H1 (cell line): ENCODE measurements at regions not wholly inside any gene's neighbourhood (a gene's known extent, or its start where the extent isn't known, plus 50 kb on each side); places are given as distances from the start of the nearest gene placed in this dataset.

Experiments used
- EGR1 ChIP-seq: IDR thresholded peaks from 2 replicates; pipeline ENCODE4 v1.6.1; 2011; ENCODE audit warnings: low read depth, low read length, borderline replicate concordance
- GABPA ChIP-seq: IDR thresholded peaks from 2 replicates; pipeline ENCODE4 v1.6.1; 2011; ENCODE audit warnings: mild to moderate bottlenecking, low read length, moderate library complexity, borderline replicate concordance; ENCODE audit not compliant: insufficient read depth
- KDM5A ChIP-seq: fragments of 200-600 bp; IDR thresholded peaks from 2 replicates; pipeline ENCODE4 v1.7.1; 2012; ENCODE audit warnings: mild to moderate bottlenecking, low read length, inconsistent platforms, mixed read lengths

DNA sequence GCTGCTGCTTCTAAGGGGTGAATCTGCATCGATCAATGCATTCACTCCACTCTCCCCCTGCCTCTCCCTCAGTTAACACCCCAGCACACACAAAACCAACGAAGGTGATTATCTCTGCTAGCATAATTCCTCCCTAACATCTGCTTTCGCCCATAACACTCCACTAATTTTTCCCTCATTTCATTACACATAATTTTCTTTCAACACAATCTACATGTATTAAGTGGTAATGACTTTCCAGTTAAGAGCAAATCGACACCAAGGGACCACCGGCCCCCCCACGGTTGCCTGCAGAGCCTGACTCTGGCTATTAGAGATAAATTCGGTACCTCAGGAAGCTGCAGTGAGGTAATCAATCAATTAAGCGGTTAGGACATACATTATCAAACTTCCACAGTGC lies 1115.6 kb downstream of the BCL11B start:
- TF ChIP-seq EGR1: no peak
- no peak for TF ChIP-seq GABPA
- no peak for TF ChIP-seq KDM5A
